ENCODE measurements at regions not wholly inside any gene's neighbourhood (a gene's known extent, or its start where the extent isn't known, plus 50 kb on each side); places are given as distances from the start of the nearest gene placed in this dataset.
"Not testable (repeated sequence)": the region's sequence is repeated elsewhere in the genome, so short reads cannot be mapped to it uniquely, and the experiment has no call there.

DNA sequence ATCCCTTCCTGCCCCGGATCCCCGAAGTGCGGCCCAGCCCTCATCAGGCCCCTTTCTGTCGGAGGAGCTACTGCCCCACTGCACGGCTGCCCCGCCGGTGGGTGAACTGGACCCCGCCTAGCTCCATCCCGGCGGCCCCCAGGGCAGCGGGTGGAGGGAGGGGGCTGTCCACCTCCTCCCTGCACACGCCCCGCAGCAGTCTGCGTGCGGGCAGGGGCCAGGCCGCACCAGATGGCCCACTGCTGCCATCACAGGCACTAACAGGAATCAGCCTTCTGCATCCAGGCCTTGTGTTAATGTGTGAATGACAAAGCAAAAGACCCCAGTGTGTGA, 54.9 kb upstream of the UNC93A start:
- no peaks in the 10 kb centered on the region for H3K9me3 Mint-ChIP-seq
- TF ChIP-seq, protein P1, sequence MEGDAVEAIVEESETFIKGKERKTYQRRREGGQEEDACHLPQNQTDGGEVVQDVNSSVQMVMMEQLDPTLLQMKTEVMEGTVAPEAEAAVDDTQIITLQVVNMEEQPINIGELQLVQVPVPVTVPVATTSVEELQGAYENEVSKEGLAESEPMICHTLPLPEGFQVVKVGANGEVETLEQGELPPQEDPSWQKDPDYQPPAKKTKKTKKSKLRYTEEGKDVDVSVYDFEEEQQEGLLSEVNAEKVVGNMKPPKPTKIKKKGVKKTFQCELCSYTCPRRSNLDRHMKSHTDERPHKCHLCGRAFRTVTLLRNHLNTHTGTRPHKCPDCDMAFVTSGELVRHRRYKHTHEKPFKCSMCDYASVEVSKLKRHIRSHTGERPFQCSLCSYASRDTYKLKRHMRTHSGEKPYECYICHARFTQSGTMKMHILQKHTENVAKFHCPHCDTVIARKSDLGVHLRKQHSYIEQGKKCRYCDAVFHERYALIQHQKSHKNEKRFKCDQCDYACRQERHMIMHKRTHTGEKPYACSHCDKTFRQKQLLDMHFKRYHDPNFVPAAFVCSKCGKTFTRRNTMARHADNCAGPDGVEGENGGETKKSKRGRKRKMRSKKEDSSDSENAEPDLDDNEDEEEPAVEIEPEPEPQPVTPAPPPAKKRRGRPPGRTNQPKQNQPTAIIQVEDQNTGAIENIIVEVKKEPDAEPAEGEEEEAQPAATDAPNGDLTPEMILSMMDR (IDR thresholded peaks at IDR 0.05), result no peak
- H3K36me3 Mint-ChIP-seq (ENCODE audit: low read depth), result no peaks in the 10 kb centered on the region
- DNase-seq (no peak), ATAC-seq (no peak)
- no peaks in the 10 kb centered on the region for H3K4me1 Mint-ChIP-seq (ENCODE audit: low read depth)
- H3K4me3 Mint-ChIP-seq, result no peak overlapping the region
- ChIA-PET POLR2A (no interaction called here), CTCF (no interaction called here)
- peaks cover 9% of the 10 kb centered on the region for H3K27me3 Mint-ChIP-seq
- intact Hi-C loops (cut with micrococcal nuclease), result no loop called here
- no peak overlapping the region for H3K27ac Mint-ChIP-seq

DNA sequence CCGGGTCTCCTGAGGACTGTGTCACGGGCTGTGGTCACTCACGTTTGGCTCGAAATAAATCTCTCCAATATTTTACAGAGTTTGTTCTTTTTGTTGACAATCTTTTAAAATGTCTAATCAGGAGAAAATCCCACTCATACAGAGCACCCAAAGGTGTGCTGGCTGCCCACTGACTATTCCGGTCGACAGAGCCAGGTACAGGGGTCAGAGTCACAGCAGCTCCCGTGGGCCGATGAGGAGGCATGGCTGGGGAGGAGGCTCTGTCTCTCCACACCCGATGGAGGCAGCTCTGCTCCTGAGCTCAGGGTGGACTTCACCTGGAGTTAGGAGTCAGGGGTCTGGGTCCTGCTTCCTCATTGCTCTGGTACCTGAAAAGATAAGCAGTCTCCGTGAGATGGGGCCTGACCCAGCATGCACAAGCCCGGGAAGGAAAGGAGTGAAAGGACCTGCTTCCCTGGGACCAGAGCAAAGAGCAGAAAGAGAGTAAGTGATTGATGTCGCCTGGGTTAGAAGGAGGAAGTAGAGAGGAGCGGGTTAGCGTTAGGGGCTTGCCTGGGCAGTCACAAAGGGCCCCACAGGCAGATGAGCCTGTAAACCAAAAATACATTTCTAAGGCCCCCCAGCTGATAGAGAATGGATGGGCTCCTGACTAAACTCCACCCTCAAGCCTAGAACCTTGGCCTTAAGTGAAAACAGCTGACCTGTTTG, 53.5 kb upstream of the UNC93A start:
- CTCF ChIA-PET, result no interaction called here
- no peaks in the 10 kb centered on the region for H3K4me1 Mint-ChIP-seq (ENCODE audit: low read depth)
- H3K4me3 Mint-ChIP-seq, result no peak overlapping the region
- H3K9me3 Mint-ChIP-seq, result no peaks in the 10 kb centered on the region
- ATAC-seq (no peak), DNase-seq (no peak)
- TF ChIP-seq, protein P1 (IDR thresholded peaks at IDR 0.05), result no peak
- H3K27me3 Mint-ChIP-seq, result peaks cover 7% of the 10 kb centered on the region
- intact Hi-C loops (cut with micrococcal nuclease), result no loop called here
- H3K27ac Mint-ChIP-seq, result no peak overlapping the region
- POLR2A ChIA-PET, result no interaction called here
- H3K36me3 Mint-ChIP-seq (ENCODE audit: low read depth), result no peaks in the 10 kb centered on the region

DNA sequence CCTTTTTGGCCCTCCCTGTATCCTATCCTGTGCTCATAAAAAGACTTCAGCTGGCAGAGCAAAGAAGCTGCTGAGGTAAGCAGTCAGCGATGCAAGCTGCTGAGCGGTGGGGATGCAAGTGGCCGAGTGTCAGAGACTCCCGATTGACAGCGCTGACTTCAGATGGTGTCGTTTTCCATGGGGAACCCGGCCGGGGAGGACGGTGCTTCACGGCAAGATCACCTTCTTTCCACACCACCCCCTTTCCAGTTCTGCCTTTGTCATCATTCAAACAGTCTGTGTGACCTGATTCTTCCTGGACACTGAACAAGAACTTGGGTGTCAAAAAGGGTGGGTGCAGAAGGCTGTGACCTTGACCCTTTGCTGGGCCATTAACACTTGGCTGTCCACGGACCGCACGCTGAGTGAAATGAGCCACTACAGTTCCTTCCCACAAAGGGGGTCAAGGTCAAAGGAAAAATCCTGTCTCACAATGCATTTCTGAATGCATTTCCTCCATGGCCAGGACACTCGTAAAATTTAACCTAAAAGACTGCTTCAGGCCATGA, 52.9 kb upstream of the UNC93A start:
- POLR2A ChIA-PET, result no interaction called here
- CTCF ChIA-PET, result interaction anchor here (0.6 kb wide), 1 partner anchor 936 kb away, joined by 3 read pairs; no protein-coding TSS in a partner anchor
- intact Hi-C loops (cut with micrococcal nuclease), result no loop called here
- no peaks in the 10 kb centered on the region for H3K4me1 Mint-ChIP-seq (ENCODE audit: low read depth)
- no peaks in the 10 kb centered on the region for H3K9me3 Mint-ChIP-seq
- no peaks in the 10 kb centered on the region for H3K36me3 Mint-ChIP-seq (ENCODE audit: low read depth)
- TF ChIP-seq, protein P1 (IDR thresholded peaks at IDR 0.05), result no peak
- no peak overlapping the region for H3K4me3 Mint-ChIP-seq
- DNase-seq, result no peak
- no peak for ATAC-seq
- no peak overlapping the region for H3K27ac Mint-ChIP-seq
- peaks cover 4% of the 10 kb centered on the region for H3K27me3 Mint-ChIP-seq

DNA sequence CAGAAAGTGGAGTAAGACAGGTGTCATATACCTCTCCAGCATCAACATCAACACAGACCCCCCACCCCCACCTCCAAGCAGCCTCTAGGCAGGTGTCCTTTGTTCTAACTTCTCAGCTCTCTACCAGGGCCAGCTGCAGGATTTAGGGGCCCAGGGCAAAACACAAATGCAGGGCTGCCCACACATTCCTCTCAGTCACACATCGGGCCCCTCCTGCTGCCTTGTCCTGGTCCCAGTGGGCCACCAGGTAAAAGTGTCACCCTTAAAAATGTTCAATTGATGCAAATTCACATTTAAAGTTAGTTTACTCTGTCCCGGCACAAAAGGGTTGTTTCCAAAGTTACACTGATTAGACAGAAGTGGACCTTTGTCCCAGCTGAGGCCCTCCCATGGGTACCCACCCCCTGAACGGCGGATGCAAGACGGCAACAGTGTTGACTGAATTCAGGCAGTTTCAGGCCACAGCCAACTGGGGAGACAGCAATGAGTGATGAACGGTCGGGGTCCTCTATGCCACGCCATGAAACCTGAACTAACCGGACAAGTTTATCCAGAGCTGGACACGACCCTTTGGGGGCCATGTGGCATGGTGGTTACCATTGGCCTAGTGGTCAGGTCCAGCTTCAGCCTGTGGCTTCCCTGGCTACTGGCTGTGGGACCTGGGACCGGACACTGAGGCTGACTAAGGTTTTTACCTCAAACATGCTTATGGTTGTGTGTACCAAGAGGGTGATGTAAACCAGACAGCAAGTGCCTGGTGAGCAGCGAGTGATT, 52.2 kb upstream of the UNC93A start:
- ChIA-PET POLR2A (no interaction called here), CTCF (interaction anchor here (0.6 kb wide), 1 partner anchor 935 kb away, joined by 3 read pairs; no protein-coding TSS in a partner anchor)
- no peaks in the 10 kb centered on the region for H3K4me1 Mint-ChIP-seq (ENCODE audit: low read depth)
- H3K9me3 Mint-ChIP-seq, result no peaks in the 10 kb centered on the region
- intact Hi-C loops (cut with micrococcal nuclease), result no loop called here
- no peak for DNase-seq
- ATAC-seq, result no peak
- no peak overlapping the region for H3K27ac Mint-ChIP-seq
- TF ChIP-seq, protein P1 (IDR thresholded peaks at IDR 0.05), result no peak
- no peak overlapping the region for H3K4me3 Mint-ChIP-seq
- no peaks in the 10 kb centered on the region for H3K36me3 Mint-ChIP-seq (ENCODE audit: low read depth)
- H3K27me3 Mint-ChIP-seq, result peaks cover 3% of the 10 kb centered on the region

DNA sequence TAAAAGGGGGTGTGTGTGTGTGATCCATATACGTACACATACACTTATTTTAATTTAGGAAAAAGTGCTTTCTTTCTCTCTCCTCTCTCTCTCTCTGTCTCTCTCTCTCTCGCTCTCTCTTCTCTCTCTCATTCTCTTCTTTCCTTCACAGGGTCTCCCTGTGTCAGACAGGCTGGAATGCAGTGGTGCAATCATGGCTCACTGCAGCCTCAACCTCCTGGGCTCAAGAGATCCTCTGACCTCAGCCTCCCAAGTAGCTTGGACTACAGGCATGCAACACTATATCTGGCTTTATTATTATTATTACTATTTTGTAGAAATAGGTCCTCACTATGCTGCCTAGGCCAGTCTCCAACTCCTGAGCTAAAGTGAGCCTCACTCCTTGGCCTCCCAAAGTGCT, 51.6 kb upstream of the UNC93A start:
- ATAC-seq; H3K4me1 Mint-ChIP-seq (ENCODE audit: low read depth); H3K36me3 Mint-ChIP-seq (ENCODE audit: low read depth); CTCF ChIA-PET; intact Hi-C loops (cut with micrococcal nuclease); DNase-seq; H3K9me3 Mint-ChIP-seq; POLR2A ChIA-PET; H3K27ac Mint-ChIP-seq; H3K4me3 Mint-ChIP-seq; H3K27me3 Mint-ChIP-seq: not testable (repeated sequence)

Data from activated CD8-positive, alpha-beta T cell treated with anti-CD3 and anti-CD28 coated beads for 36 hours (primary cell).